CD8-positive, alpha-beta memory T cell (primary cell): ENCODE measurements at regions not wholly inside any gene's neighbourhood (a gene's known extent, or its start where the extent isn't known, plus 50 kb on each side); places are given as distances from the start of the nearest gene placed in this dataset.

Experiments
- CTCF ChIA-PET: fragments of 350-600 bp; sonication (Branson Sonifier 250); formaldehyde crosslinking; loops from one replicate; lab custom pipeline; 2021; ENCODE audit warnings: antibody characterized with exemption; lab: Charles Lee
- POLR2A ChIA-PET: fragments of 350-600 bp; sonication (Branson Sonifier 250); formaldehyde crosslinking; loops from one replicate; lab custom pipeline; 2021; ENCODE audit warnings: antibody characterized with exemption; lab: Charles Lee
- DNase-seq, 5 donors: peaks; one replicate each; pipeline versions ENCODE4 v3.0.0 to v3.0.0-alpha.2; 2020 to 2022; ENCODE audit warnings: mixed read lengths in 1 of 5
- H3K27ac ChIP-seq: one replicate; pipeline ENCODE4 v1.7.0; 2013; ENCODE audit warnings: low read depth, mild to moderate bottlenecking, low read length, moderate library complexity
- H3K27me3 ChIP-seq: 2 replicates; pipeline ENCODE4 v1.7.0; 2013; ENCODE audit warnings: low read length, mild to moderate bottlenecking; ENCODE audit not compliant: insufficient read depth, poor library complexity, severe bottlenecking
- H3K36me3 ChIP-seq: 2 replicates; pipeline ENCODE4 v1.7.0; 2013; ENCODE audit warnings: mild to moderate bottlenecking, low read length, moderate library complexity; ENCODE audit not compliant: insufficient read depth
- H3K4me1 ChIP-seq: 2 replicates; pipeline ENCODE4 v1.7.0; 2013; ENCODE audit warnings: mild to moderate bottlenecking, low read length, moderate library complexity; ENCODE audit not compliant: insufficient read depth
- H3K4me3 ChIP-seq: 2 replicates; pipeline ENCODE4 v1.7.0; 2013; ENCODE audit warnings: mild to moderate bottlenecking, low read length
- H3K9me3 ChIP-seq: 2 replicates; pipeline ENCODE4 v1.7.0; 2013; ENCODE audit warnings: mild to moderate bottlenecking, low read length
- H3K27ac Mint-ChIP-seq, 8 donors: one replicate each; pipeline ENCODE4 v1.8.0; 2020 to 2021; ENCODE audit warnings: mixed read lengths in 8 of 8, mild to moderate bottlenecking in 6 of 8, inconsistent platforms in 3 of 8, moderate library complexity in 3 of 8
- H3K27me3 Mint-ChIP-seq, 2 donors: one replicate each; pipeline ENCODE4 v1.8.0; 2020 to 2021; ENCODE audit warnings: mixed read lengths in 2 of 2, mild to moderate bottlenecking in 1 of 2, moderate library complexity in 1 of 2
- H3K36me3 Mint-ChIP-seq, 3 donors: one replicate each; pipeline ENCODE4 v1.8.0; 2020 to 2021; ENCODE audit warnings: mixed read lengths in 3 of 3, inconsistent platforms in 1 of 3, mild to moderate bottlenecking in 1 of 3
- H3K4me1 Mint-ChIP-seq, 3 donors: one replicate each; pipeline ENCODE4 v1.8.0; 2020 to 2021; ENCODE audit warnings: mixed read lengths in 3 of 3, inconsistent platforms in 1 of 3, mild to moderate bottlenecking in 1 of 3
- H3K4me3 Mint-ChIP-seq, 7 donors: one replicate each; pipeline ENCODE4 v1.8.0; 2020 to 2021; ENCODE audit warnings: mixed read lengths in 7 of 7, mild to moderate bottlenecking in 6 of 7, moderate library complexity in 4 of 7, inconsistent platforms in 2 of 7
- H3K9me3 Mint-ChIP-seq, 5 donors: one replicate each; pipeline ENCODE4 v1.8.0; 2020 to 2022; ENCODE audit warnings: mixed read lengths in 5 of 5, mild to moderate bottlenecking in 3 of 5, moderate library complexity in 2 of 5, inconsistent platforms in 1 of 5

DNA sequence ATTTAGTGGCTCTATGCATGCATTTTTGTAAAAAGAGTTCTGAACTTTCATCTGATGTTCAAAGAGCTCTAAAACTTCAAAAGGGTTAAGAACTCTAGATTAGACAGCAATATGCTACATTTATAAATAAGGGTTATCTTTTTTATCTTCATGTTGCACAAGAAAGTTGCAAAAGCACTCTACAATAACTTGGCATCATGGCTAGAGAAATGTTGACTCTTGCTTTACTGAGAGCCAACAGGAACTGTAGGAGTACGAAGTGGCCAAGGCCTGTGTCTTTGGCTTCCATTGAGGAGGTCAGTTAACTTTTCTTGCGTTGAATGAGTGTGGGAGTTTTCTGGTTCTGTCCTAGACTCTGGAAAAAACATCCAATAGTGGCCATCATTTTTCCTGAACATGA, 516.9 kb downstream of the TFAP2B start:
- H3K9me3 ChIP-seq: no peaks in the 10 kb centered on the region
- H3K36me3 ChIP-seq: no peaks in the 10 kb centered on the region
- no peak overlapping the region for H3K4me3 ChIP-seq
- Mint-ChIP-seq H3K4me3 (no peak overlapping the region), H3K27me3 (no peaks in the 10 kb centered on the region), H3K9me3 (peaks cover 4 to 12% (median 7%) of the 10 kb centered on the region in 5 donors), H3K4me1 (no peaks in the 10 kb centered on the region), H3K36me3 (no peaks in the 10 kb centered on the region), H3K27ac (no peak overlapping the region)
- H3K27me3 ChIP-seq: no peaks in the 10 kb centered on the region
- no peaks in the 10 kb centered on the region for H3K4me1 ChIP-seq
- POLR2A ChIA-PET: no interaction called here
- CTCF ChIA-PET: no interaction called here
- no peak overlapping the region for H3K27ac ChIP-seq
- no peak for DNase-seq

- no peak for DNase-seq
- ChIA-PET CTCF (no interaction called here), POLR2A (no interaction called here)
- Mint-ChIP-seq H3K27me3 (no peaks in the 10 kb centered on the region), H3K4me3 (no peak overlapping the region), H3K36me3 (no peaks in the 10 kb centered on the region), H3K9me3 (peaks cover 0 to 12% (median 7%) of the 10 kb centered on the region in 5 donors), H3K27ac (no peak overlapping the region), H3K4me1 (no peaks in the 10 kb centered on the region)
- Histone ChIP-seq H3K27me3 (no peaks in the 10 kb centered on the region), H3K4me3 (no peak overlapping the region), H3K4me1 (no peaks in the 10 kb centered on the region), H3K36me3 (no peaks in the 10 kb centered on the region), H3K27ac (no peak overlapping the region), H3K9me3 (no peaks in the 10 kb centered on the region)
Observed at GRCh38 chr6:51336185-51336584, 517.5 kb downstream of the TFAP2B start.

GRCh38 chr6:51337277-51337676, 518.6 kb downstream of the TFAP2B start:
- H3K27me3 ChIP-seq: no peaks in the 10 kb centered on the region

GRCh38 chr6:51339108-51339507, 520.4 kb downstream of the TFAP2B start:
- Mint-ChIP-seq H3K36me3 (no peaks in the 10 kb centered on the region), H3K27ac (no peak overlapping the region), H3K9me3 (peaks cover 0 to 3% (median 0%) of the 10 kb centered on the region in 5 donors), H3K4me1 (no peaks in the 10 kb centered on the region), H3K27me3 (no peaks in the 10 kb centered on the region), H3K4me3 (no peak overlapping the region)
- Histone ChIP-seq H3K4me3 (no peak overlapping the region), H3K36me3 (no peaks in the 10 kb centered on the region), H3K4me1 (no peaks in the 10 kb centered on the region), H3K9me3 (no peaks in the 10 kb centered on the region), H3K27ac (no peak overlapping the region), H3K27me3 (no peaks in the 10 kb centered on the region)
- POLR2A ChIA-PET: no interaction called here
- CTCF ChIA-PET: no interaction called here
- no peak for DNase-seq

More at GRCh38 chr6:51337277-51337676, 518.6 kb downstream of the TFAP2B start:
- H3K4me1 Mint-ChIP-seq: no peaks in the 10 kb centered on the region
- Histone ChIP-seq H3K9me3 (no peaks in the 10 kb centered on the region), H3K27ac (no peak overlapping the region), H3K4me1 (no peaks in the 10 kb centered on the region), H3K36me3 (no peaks in the 10 kb centered on the region), H3K4me3 (no peak overlapping the region)
- H3K27me3 Mint-ChIP-seq: no peaks in the 10 kb centered on the region
- no peak for DNase-seq
- no peak overlapping the region for H3K4me3 Mint-ChIP-seq
- H3K9me3 Mint-ChIP-seq: peaks cover 0 to 5% (median 3%) of the 10 kb centered on the region in 5 donors
- no peaks in the 10 kb centered on the region for H3K36me3 Mint-ChIP-seq
- POLR2A ChIA-PET: no interaction called here
- H3K27ac Mint-ChIP-seq: no peak overlapping the region
- CTCF ChIA-PET: interaction anchor here (0.6 kb wide), 1 partner anchor 9 kb away, joined by 3 read pairs; no protein-coding TSS in a partner anchor

GRCh38 chr6:51339728-51340127, 521.1 kb downstream of the TFAP2B start:
- no peak overlapping the region for H3K4me3 ChIP-seq
- Mint-ChIP-seq H3K4me3 (no peak overlapping the region), H3K27ac (no peak overlapping the region), H3K4me1 (no peaks in the 10 kb centered on the region), H3K9me3 (peaks cover 0 to under 1% (median 0%) of the 10 kb centered on the region in 5 donors), H3K27me3 (no peaks in the 10 kb centered on the region), H3K36me3 (no peaks in the 10 kb centered on the region)
- no peak for DNase-seq
- H3K36me3 ChIP-seq: no peaks in the 10 kb centered on the region
- ChIA-PET POLR2A (no interaction called here), CTCF (no interaction called here)
- H3K4me1 ChIP-seq: no peaks in the 10 kb centered on the region
- no peak overlapping the region for H3K27ac ChIP-seq
- H3K9me3 ChIP-seq: no peaks in the 10 kb centered on the region
- H3K27me3 ChIP-seq: no peaks in the 10 kb centered on the region

- Mint-ChIP-seq H3K4me1 (no peaks in the 10 kb centered on the region), H3K36me3 (no peaks in the 10 kb centered on the region), H3K4me3 (no peak overlapping the region), H3K9me3 (peaks cover 0 to 7% (median 5%) of the 10 kb centered on the region in 5 donors), H3K27me3 (no peaks in the 10 kb centered on the region), H3K27ac (no peak overlapping the region)
- Histone ChIP-seq H3K4me3 (no peak overlapping the region), H3K4me1 (no peaks in the 10 kb centered on the region), H3K9me3 (no peaks in the 10 kb centered on the region), H3K36me3 (no peaks in the 10 kb centered on the region), H3K27ac (no peak overlapping the region), H3K27me3 (no peaks in the 10 kb centered on the region)
- no peak for DNase-seq
- ChIA-PET POLR2A (no interaction called here), CTCF (no interaction called here)
Observed at GRCh38 chr6:51342393-51342792, 523.7 kb downstream of the TFAP2B start.

DNA sequence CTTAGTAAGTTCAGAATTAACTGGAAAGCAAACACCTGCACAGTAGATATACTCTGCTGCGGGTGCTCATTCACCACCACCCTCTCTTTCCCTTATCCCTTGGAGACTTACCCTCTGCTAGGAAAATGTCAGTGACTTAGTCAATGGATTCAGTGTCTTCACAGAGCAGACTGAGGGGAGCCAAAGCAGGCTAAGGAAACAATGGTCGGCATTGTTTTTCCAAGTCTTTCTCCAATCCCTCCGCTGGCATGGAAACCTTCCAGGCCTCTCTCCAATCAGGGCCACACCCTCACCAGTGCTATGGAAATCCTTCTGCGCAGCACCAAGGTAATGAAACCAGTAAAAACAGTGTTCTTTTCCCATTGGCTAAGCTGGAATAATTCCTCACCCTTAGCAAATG, 531.2 kb downstream of the TFAP2B start:
- no peaks in the 10 kb centered on the region for H3K36me3 Mint-ChIP-seq
- CTCF ChIA-PET: no interaction called here

GRCh38 chr6:51350308-51350904, 531.7 kb downstream of the TFAP2B start:
- Mint-ChIP-seq H3K27ac (no peak overlapping the region), H3K4me3 (no peak overlapping the region), H3K36me3 (no peaks in the 10 kb centered on the region), H3K4me1 (no peaks in the 10 kb centered on the region), H3K27me3 (no peaks in the 10 kb centered on the region), H3K9me3 (peaks cover 0 to 12% (median 2%) of the 10 kb centered on the region in 5 donors)
- Histone ChIP-seq H3K36me3 (no peaks in the 10 kb centered on the region), H3K27ac (no peak overlapping the region), H3K9me3 (no peaks in the 10 kb centered on the region), H3K27me3 (no peaks in the 10 kb centered on the region), H3K4me1 (no peaks in the 10 kb centered on the region), H3K4me3 (no peak overlapping the region)
- CTCF ChIA-PET: no interaction called here
- POLR2A ChIA-PET: no interaction called here
- no peak for DNase-seq

More for the DNA sequence above, 531.2 kb downstream of the TFAP2B start:
- H3K4me3 ChIP-seq: no peak overlapping the region
- POLR2A ChIA-PET: no interaction called here
- Mint-ChIP-seq H3K4me3 (no peak overlapping the region), H3K27ac (no peak overlapping the region), H3K4me1 (no peaks in the 10 kb centered on the region), H3K27me3 (no peaks in the 10 kb centered on the region), H3K9me3 (peaks cover 0 to 12% (median 5%) of the 10 kb centered on the region in 5 donors)
- no peak for DNase-seq
- no peak overlapping the region for H3K27ac ChIP-seq
- H3K9me3 ChIP-seq: no peaks in the 10 kb centered on the region
- no peaks in the 10 kb centered on the region for H3K36me3 ChIP-seq
- no peaks in the 10 kb centered on the region for H3K27me3 ChIP-seq
- no peaks in the 10 kb centered on the region for H3K4me1 ChIP-seq
